ENCODE measurements at regions not wholly inside any gene's neighbourhood (a gene's known extent, or its start where the extent isn't known, plus 50 kb on each side); places are given as distances from the start of the nearest gene placed in this dataset.

DNA sequence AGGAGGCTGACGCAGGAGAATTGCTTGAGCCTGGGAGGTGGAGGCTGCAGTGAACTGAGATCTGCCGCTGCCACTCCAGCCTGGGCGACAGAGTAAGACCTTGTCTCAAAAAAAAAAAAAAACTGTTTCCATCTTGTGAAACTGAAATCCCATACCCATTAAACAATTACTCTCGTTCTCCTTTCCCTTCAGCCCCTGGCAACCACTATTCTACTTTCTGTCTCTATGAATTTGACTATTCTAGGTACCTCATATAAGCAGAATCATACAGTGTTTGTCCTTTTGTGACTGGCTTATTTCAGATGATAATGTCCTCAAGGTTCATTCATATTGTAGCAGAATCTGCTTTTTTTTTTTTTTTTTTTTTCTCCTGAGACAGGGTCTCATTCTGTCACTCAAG is 51.5 kb upstream of the UBE2E1 start:
- DNase-seq (ENCODE audit: low read depth, low spot score) = no peak
- in situ Hi-C loops (cut with HindIII; ENCODE audit: low pct_unique_long_range_greater_than_20kb, low sequenced_read_pairs) = no loop called here

Measured in SK-MEL-5 (cell line).